ENCODE measurements at regions not wholly inside any gene's neighbourhood (a gene's known extent, or its start where the extent isn't known, plus 50 kb on each side); places are given as distances from the start of the nearest gene placed in this dataset.
"Not testable (repeated sequence)": the region's sequence is repeated elsewhere in the genome, so short reads cannot be mapped to it uniquely, and the experiment has no call there.

DNA sequence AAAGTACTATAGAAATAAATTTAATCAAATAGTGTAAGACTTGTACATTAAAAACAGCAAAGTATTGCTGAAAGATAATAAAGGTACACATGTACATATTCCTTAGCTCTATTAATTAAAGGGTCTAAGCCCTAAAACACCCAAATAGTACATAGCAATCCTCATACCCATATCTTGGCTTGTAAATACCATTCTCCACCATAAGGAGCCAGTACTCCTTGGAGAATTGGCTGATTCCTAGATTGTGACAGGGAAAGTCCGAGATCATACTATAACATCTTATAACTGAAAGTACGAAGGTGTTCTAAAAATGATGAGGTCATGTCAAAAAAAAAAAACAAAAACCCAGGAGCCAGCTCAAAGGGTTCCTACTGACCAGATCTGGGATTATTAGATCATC, 614.6 kb downstream of the SUCLG1 start:
- DNase-seq (ENCODE audit: extremely low spot score, insufficient read length, low read depth) (no peak), FAIRE-seq (no peak)

DNA sequence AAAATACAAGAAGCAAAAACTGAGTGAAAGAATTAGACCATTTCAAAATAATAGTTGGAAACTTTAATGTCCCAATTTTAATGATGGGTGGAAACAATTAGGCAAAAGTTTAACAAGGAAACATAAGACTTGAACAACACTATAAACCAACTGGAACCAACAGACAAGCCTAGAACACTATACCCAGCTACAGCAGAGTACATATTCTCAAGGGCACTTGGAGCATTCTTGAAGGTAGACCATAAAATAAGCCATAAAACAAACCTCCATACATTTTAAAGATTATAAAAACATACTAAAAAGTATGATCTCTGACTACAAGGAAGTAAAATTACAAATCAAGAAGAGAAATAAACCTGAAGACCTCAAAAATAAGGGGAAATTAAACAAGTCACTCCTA, 616.7 kb downstream of the SUCLG1 start:
- FAIRE-seq, result no peak

GRCh38 chr2:83837823-83838222, 621.3 kb downstream of the SUCLG1 start:
- no peak for DNase-seq (ENCODE audit: extremely low spot score, insufficient read length, low read depth)
- no peak for FAIRE-seq

More for the DNA sequence above, 616.7 kb downstream of the SUCLG1 start:
- DNase-seq (ENCODE audit: extremely low spot score, insufficient read length, low read depth), result no peak

DNA sequence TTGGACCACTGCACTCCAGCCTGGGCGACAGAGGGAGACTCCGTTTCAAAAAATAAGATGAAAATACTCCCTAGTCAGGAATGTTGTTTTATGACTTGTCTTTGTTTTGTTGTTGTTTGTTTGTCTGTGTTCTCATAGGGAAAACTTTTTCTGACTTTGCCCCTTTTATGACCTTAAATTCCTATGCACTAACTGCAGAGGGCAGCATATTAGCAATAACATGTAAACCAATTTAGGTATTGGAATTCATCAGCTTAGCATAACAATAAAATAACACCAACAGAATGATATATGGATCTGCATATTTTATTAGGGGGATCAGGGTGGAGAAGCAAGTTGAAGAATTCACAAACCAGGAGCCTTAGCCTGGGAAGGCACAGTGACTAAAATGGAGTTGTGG, 631.5 kb downstream of the SUCLG1 start:
- FAIRE-seq (no peak), DNase-seq (ENCODE audit: extremely low spot score, insufficient read length, low read depth) (no peak)

- no peak for FAIRE-seq
- DNase-seq (ENCODE audit: extremely low spot score, insufficient read length, low read depth), result no peak
Measured at GRCh38 chr2:83826577-83826976, 632.5 kb downstream of the SUCLG1 start.

- FAIRE-seq (no peak), DNase-seq (ENCODE audit: extremely low spot score, insufficient read length, low read depth) (no peak)
Measured at GRCh38 chr2:83823229-83823628, 635.9 kb downstream of the SUCLG1 start.

DNA sequence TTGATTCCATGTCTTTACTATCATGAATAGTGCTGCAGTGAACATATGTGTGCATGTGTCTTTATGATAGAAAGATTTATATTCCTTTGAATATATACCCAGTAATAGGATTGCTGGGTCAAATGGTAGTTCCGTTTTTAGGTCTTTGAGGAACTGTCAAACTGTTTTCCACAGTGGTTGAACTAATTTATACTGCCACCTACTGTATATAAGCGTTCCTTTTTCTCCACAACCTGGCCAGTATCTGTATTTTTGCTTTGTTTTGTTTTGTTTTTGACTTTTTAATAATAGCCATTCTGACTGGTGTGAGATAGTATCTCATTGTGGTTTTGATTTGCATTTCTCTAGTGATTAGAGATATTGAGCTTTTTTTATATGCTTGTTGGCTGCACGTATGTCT, 641.6 kb downstream of the SUCLG1 start:
- FAIRE-seq (no peak), DNase-seq (ENCODE audit: extremely low spot score, insufficient read length, low read depth) (no peak)

GRCh38 chr2:83808878-83809277, 650.2 kb downstream of the SUCLG1 start:
- no peak for DNase-seq (ENCODE audit: extremely low spot score, insufficient read length, low read depth)
- FAIRE-seq, result no peak

DNA sequence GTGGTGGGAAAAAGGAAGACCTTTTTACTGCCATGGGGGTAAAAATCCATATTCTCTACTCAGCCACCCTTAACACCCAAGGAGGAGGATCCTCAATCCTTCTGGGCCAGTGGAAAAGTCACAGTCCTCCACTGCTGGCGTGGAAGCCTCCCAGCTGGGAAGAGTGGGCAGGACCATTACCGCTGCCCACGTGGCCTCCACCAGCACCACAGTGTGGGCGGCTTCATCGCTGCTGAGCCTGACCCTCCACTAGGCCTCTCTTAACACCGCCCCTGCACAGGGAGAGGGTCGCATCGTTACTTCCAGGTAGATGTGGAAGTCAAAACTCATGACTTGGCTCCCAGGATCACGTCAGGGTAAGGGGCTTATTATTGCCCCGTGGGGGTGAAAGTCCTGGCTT, 656.5 kb downstream of the SUCLG1 start:
- FAIRE-seq, result no peak
- DNase-seq (ENCODE audit: extremely low spot score, insufficient read length, low read depth), result no peak

GRCh38 chr2:83795777-83796176, 663.3 kb downstream of the SUCLG1 start:
- FAIRE-seq, result no peak

GRCh38 chr2:83790467-83790866, 668.6 kb downstream of the SUCLG1 start:
- FAIRE-seq; DNase-seq (ENCODE audit: extremely low spot score, insufficient read length, low read depth): not testable (repeated sequence)

More at GRCh38 chr2:83795777-83796176, 663.3 kb downstream of the SUCLG1 start:
- DNase-seq (ENCODE audit: extremely low spot score, insufficient read length, low read depth), result no peak

GRCh38 chr2:83789674-83790073, 669.4 kb downstream of the SUCLG1 start:
- FAIRE-seq; DNase-seq (ENCODE audit: extremely low spot score, insufficient read length, low read depth): not testable (repeated sequence)

DNA sequence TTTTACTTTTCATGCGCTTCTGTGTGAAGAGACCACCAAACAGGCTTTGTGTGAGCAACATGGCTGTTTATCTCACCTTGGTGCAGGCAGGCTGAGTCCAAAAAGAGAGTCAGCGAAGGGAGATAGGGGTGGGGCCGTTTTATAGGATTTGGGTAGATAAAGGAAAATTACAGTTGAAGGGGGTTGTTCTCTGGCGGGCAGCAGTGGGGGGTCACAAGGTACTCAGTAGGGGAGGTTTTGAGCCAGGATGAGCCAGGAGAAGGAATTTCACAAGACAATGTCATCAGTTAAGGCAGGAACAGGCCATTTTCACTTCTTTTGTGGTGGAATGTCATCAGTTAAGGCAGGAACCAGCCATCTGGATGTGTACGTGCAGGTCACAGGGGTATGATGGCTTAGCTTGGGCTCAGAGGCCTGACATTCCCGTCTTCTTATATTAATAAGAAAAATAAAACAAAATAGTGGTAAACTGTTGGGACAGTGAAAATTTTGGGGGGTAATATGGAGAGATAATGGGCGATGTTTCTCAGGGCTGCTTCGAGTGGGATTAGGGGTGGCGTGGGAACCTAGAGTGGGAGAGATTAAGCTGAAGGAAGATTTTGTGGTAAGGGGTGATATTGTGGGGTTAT, 670.0 kb downstream of the SUCLG1 start:
- FAIRE-seq, result not testable (repeated sequence)

DNA sequence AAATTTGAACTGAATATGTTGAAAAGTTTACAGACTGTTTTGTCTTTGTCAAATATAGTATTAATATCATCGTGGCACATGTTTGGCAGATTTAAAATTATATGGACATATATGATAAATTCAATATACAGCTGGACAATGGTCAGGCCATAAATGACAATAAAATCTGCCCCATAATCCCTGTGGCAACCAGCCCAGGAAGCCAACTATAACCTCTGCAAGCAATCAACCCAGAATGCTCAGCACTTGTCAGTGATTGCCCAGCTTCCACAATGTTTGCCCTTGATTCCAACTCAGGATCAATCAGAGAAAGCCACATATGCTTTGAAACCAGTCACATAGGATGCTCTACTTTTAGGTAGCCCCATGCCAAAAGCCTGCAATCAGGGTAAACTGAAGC, 671.9 kb downstream of the SUCLG1 start:
- no peak for DNase-seq (ENCODE audit: extremely low spot score, insufficient read length, low read depth)

More for the DNA sequence above, 670.0 kb downstream of the SUCLG1 start:
- DNase-seq (ENCODE audit: extremely low spot score, insufficient read length, low read depth), result not testable (repeated sequence)

GRCh38 chr2:83786140-83786539, 672.9 kb downstream of the SUCLG1 start:
- no peak for FAIRE-seq
- DNase-seq (ENCODE audit: extremely low spot score, insufficient read length, low read depth), result no peak

More for the DNA sequence above, 671.9 kb downstream of the SUCLG1 start:
- no peak for FAIRE-seq

GRCh38 chr2:83784947-83785346, 674.1 kb downstream of the SUCLG1 start:
- DNase-seq (ENCODE audit: extremely low spot score, insufficient read length, low read depth) (no peak), FAIRE-seq (no peak)

GRCh38 chr2:83784315-83784714, 674.8 kb downstream of the SUCLG1 start:
- DNase-seq (ENCODE audit: extremely low spot score, insufficient read length, low read depth) (no peak), FAIRE-seq (no peak)

DNA sequence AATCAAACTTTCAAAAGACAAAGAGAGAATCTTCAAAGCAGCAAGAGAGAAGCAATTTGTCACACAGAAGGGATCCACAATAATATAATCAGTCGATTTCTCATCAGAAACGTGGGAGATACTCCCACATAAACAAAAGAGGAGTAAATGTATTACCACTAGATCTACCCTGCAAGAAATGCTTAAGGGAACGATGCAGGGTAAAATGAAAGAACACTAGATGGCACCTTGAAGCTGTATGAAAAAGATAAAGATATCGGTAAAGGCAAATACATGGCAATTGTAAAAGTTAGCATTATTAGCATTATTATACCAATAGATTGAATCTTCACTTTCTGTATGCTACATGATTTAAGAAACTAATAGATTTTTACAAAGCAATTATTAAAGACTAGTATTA, 677.0 kb downstream of the SUCLG1 start:
- DNase-seq (ENCODE audit: extremely low spot score, insufficient read length, low read depth) (no peak), FAIRE-seq (no peak)

DNA sequence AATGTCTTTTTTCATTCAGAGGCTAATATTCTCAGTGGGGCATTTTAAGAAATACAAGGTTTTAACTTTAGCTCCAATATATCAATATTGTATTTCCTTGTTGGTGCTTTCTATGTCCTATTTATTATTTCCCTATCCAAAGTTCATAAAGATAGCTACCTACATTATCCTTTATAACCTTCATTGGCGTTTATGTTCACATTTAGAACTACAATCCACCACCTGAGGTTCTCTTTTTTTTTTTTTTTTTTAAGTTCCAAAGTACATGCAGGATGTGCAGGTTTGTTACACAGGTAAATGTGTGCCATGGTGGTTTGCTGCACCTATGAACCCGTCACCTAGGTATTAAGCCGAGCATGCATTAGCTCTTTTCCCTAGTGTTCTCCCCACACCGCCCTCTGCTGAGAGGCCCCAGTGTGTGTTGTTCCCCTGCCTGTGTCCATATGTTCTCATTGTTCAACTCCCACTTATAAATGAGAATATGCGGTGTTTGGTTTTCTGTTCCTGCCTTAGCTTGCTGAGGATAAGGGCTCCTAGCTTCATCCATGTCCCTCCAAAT, 694.6 kb downstream of the SUCLG1 start:
- no peak for FAIRE-seq
- DNase-seq (ENCODE audit: extremely low spot score, insufficient read length, low read depth), result no peak

GRCh38 chr2:83757329-83757728, 701.8 kb downstream of the SUCLG1 start:
- FAIRE-seq, result no peak
- no peak for DNase-seq (ENCODE audit: extremely low spot score, insufficient read length, low read depth)

DNA sequence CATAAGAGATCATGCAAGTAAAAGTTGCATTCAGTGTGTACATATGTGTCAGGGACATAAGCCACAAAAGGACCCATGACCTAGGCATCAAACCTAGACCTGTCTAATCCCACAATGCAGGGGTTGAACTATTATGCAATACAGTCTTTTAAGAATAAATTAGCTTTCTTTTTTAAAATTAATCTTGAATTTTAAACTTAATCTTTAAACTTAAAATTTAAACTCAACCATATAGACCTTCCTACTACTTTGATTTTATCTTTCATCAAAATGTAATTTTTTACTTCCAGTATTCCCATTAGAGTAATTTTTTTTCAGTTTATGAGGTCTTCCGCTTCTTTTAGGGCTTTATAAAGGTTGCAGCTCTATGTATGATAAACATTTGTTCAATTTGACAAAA, 702.9 kb downstream of the SUCLG1 start:
- DNase-seq (ENCODE audit: extremely low spot score, insufficient read length, low read depth) (no peak), FAIRE-seq (no peak)

GRCh38 chr2:83747141-83747540, 711.9 kb downstream of the SUCLG1 start:
- no peak for DNase-seq (ENCODE audit: extremely low spot score, insufficient read length, low read depth)
- no peak for FAIRE-seq

Measured in GM18507 (cell line).